ENCODE measurements at regions not wholly inside any gene's neighbourhood (a gene's known extent, or its start where the extent isn't known, plus 50 kb on each side); places are given as distances from the start of the nearest gene placed in this dataset.
A peak's percentile ranks its signal among the peaks of the same experiment; 100 is the strongest.

DNA sequence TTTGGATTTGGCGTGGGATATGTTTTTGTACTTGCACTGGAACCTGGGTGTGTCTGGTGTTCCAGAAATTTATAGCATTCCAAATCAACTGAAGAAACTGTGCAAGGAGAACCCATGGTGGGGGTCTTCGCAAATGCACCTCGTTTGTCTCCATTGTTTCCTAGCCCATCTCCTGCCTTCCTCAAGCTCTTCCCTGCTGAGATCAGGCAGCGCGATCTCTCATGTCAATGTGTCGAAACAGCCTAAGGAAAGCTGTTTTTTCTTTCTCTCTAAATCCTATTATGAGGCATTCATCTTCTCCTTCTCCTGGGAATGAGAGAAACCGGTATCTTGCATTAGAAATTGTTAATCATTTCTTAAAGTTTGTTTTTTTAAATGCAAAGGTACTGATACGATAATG lies 131.0 kb downstream of the KLF5 start:
- no peak for DNase-seq

DNA sequence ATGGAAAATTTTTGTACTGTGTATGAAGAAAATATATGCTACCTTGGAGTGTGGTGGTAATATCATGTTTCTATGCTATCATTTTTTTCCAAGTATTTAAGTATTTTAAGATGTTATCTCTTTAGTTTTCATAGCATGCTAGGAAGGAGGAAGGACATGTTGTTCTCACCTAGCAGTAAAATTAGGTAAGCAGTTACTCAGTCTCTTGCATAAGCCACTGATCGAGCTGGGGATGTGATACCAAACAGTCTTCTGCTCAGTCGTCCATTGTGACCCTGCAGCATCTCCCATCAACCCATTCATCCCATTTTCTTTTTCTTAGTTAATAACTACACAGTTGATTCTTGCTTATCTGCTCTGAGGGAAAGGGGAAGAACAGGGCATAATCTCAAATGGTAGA lies 130.6 kb downstream of the KLF5 start:
- DNase-seq: no peak

DNA sequence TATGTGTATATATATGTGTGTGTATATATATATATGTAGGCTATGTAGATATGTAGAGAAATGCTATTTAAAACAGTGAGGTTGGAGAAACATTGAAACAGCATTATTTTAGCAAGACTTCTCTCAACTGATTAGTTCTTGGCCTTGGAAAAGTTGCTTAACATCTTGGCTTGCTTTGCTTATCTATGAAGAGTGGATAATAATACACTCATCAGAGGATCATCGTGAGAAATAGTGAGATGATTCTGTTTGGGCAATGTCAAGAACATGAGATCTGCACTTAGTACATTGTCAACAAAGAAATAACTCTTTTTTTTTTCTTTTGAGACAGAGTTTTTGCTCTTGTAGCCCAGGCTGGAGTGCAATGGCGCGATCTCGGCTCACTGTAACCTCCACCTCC lies 128.3 kb downstream of the KLF5 start:
- no peak for DNase-seq

DNA sequence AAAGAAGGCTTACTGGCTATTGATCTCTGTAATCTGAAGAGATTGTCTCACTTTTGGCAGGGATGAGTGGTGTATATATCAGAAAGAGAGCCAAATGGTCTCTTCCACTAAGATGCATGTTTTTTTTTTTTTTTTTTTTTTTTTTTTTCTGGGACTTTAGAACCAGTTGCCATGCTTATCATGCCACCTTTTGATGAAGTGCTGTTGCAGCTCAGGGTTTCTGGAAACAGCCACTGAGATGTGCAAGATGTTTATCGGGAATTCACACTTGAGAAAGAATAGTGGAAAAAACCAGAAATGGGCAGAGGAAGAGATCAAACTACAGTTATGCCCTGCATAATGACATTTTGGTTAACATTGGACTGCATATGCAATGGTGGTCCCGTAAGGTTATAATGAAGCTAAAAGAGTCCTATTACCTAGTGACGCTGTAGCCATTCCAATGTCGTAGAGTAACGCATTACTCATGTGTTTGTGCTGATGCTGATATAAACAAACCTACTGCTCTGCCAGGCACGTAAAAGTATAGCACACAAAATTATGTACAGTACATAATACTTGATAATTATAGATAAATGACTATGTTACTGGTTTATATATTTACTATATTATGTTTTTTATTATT lies 121.0 kb downstream of the KLF5 start:
- no peak for DNase-seq

DNA sequence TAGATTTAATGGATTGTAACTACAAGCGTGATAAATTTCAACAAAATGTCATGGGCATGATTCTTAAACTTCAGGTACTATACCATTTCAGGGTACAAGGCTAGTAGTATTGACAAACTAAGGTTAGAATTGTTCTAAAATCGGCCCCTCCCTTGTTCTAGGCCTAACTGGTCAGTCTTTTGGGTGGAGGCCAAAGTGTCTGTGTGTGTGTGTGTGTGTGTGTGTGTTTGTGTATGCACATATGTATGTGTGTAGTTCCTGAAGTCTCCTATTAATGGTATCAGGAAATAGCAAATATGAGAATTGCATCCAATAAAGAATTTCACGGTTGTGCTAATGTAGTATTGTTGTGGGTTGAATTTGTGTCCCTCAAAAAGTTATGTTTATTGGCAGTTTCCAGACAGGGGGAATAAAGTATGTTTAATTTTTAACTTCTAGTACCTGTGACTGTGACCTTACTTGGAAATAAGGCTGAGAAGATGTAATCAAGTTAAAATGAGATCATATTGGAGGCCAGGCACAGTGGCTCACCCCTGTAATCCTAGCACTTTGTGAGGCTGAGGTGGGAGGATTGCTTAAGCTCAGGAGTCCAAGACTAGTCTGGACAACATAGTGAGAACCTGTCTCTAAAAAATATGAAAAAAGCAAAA lies 119.2 kb downstream of the KLF5 start:
- DNase-seq: no peak

DNA sequence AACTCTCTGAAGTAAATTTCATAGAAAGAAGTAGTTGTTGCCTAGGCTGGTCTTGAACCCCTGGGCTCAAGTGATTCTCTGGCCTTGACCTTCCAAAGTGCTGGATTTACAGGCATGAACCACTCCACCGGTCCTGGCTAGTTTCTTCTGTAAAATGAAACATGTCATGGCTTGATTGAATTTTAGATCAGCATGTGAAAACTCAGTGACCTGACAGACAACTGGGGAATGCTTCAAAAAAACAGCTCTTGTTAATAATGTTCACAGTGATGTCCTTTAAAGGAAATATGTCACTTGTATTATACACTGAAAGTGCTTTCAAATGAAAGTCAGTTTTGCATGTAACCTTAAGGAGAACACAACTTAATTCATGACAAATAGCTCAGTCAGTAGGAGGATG lies 118.2 kb downstream of the KLF5 start:
- DNase-seq: no peak

DNA sequence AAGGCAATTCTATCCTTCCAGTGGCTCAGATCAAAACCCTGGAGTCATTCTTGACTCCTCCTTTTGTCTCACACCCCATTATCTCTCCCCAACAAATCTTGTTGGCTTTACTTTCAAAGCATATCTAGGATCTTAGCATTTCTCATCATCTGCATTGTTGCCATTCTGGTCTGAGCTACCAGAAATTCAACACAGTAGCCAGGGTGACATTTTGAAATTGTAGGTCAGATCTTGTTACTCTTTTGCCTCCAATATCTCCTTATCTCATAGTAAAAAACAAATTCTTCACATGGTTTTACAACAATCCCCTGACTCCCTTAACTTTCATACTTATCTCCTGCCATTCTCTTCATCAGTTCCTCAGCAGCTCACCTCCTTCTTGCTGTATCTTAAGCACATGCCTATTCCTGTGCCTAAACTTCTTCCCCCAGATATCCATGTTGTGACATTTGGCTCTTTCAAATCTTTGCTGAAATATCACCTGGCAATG lies 115.8 kb downstream of the KLF5 start:
- DNase-seq: no peak

DNA sequence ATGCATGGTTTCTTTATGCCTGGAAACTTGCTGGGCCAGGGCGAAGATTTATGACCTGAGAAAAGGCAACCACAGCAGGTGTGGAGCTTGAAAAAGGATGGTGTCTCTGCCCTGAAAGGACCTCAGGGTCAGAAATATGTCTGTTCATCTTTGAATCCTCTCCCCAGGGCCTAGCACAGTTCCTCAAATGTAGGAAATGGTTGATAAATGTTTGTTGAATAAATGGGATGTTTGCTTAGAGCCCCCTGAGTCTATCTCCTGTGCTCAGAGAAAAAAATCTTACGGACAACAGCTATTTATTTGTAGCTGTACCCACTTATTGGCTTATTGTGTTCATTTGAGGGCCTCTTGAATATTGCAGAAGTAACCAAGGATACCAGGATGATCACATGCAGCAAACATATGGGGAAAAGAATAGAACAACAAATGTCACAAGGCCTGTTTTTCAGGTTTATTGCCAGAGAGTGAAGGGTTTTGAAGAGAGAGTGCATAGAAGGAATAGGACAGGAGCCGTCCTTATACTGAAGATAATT lies 114.5 kb downstream of the KLF5 start:
- no peak for DNase-seq

DNA sequence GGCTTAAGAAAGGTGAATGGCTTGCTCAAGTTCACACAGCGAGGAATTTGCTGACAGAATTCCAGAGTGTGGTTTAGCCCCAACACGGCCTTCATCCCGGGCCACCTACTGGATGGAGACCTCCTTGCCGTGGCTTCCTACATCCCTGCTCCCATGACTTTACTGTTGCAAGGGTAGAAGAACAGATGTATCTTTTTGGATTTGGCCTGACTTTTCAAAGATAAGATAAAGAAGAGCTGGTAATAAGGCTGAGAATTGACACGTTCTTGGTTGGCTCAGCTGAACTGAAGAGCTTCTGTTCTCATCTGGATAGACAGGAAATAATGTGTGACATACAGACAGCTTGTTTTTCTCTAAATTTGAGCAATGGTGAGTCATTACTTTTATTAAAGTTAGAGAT lies 113.1 kb downstream of the KLF5 start:
- DNase-seq: peak; percentile 36

DNA sequence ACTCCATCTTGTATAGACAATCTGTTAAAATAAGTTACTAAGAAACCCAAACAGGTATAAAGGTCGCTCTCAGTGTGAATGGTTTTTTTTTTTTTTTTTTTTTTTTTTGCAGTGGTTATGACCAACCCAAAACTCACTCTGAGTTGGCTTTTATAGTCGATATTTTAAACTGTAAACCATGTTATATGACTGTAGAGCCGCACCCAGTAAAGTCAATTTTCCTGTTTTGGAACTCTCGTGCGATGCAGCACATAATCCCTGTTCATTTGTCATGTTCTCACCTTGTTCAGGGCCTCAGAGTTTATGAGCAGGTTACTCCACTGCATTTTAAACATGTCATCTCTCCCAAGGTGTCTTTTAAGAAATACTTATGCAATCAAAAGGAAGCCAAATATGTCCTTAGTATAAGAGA lies 112.5 kb downstream of the KLF5 start:
- DNase-seq: no peak

DNA sequence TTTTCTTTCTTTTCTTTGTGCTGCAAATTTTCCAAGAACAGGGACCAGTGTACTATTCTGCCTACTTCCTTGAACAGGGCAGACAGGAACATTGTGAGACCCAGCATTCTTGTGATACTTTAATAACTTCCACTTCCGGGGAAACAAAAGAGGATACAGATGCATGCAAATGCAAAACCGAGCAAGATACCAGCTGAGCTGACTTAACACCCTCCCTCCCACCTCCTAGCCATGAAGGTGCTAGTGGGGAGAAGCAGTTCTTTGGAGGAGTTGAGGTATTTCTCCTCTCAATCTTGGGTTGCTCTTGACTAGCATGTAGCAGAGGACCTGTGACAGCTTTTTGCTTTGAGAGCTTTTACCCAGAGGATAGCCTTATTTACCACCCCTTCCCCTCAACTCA lies 111.2 kb downstream of the KLF5 start:
- no peak for DNase-seq

DNA sequence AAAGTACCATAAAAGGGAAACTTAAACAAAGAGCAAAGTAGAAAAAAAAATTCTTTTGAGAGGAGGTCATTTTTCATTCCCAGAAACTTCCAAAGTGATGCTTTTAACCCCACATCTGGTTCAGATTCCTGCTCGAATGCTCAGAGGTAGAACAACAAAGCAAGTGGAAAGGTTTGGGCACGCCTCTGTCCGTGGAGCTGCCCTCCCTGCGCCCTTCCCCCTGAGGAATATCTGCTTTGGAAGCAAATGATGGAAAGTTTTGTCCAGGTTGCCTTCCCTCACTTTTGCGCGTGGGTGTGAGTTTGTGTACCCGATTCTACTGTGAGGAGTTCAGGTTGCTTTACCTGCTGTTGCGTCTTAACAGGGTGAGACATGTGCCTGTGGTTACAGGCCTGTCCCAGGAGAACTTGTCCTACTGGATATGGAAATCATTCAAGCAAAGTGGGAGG lies 110.2 kb downstream of the KLF5 start:
- peak; percentile 85 for DNase-seq

DNA sequence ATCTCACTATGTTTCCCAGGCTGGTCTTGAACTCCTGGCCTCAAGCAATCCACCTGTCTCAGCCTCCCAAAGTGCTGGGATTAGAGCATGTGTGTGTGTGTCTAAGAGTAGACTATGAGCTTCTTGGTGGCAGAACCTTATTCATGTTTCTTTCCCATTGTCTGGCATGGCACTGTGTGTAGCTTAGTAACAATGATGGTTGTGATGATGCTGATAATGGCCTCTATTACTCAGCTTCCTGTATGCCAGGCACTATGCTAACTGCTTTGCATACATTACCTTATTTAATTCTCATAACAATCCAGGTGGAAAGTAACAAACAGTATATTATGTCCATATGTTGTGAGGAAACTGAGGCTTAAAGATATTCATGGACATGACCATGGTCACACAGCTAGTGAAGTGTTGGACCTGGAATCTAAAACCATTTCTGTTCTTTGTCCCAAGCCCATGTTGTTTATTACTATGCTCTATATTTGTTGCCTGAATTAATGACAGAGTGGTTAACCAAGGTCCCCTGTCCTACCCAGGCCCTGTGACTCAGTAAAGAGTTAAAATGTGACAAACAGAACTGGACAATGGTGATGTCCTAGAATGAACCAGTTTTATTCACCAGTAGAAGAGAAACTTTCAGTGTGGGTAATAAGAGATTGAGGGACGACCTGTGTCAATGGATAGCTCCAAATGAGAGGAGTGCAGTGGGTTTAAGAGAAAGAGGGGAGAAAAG lies 109.6 kb downstream of the KLF5 start:
- DNase-seq: peak; percentile 28

DNA sequence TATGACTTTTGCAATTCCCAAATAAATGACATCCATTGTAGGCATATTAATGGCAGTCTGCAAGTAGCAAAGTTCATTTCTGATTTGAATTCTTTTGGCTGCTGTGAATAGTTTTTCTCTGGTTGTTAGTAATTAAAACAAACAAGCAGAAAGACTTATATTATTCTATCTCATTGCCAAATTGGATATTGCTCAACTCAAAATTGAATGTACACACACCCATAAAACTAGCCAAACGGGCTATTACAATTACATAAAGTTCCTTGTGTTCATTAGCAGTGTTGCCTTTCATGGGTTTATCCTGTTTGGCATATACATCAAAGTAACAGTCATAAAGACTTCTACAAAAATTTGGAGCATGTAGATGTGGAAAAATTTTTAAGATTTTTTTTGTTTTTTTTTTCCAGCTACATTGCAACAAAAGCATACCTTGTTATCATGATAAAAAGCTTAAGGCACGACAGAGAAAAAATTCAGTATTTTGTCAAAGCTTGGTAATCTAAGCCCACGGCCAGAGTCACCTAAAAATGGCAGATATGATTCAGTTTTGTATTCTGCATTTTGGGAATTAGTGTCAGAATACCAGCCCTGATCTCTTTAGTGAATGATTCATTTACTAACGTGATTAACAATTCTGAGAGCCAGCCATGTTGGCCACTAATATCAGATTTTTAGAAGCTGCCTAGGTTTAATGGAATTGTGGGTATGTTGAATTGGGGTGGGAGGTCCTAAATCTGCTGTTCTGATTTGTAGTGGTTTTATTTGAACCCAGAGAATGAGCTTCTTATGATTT lies 108.4 kb downstream of the KLF5 start:
- DNase-seq: no peak

DNA sequence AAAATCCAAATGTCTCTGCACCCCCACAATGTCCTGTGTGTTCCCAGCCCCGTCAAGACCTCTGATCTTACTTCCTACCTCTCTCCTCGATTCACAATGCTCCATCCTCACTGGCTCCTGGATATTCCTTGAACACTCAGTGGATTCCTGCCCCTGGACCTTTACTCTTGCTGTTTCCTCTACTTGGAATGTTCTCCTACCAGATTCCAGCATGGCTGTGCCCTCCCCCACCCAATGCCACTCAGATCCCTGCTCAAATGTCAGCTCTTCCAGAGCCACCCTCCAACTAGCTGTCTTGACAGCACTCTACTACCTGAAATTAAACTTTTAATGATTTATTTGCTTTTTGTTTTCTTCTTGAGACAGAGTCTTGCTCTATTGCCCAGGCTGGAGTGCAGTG lies 107.4 kb downstream of the KLF5 start:
- DNase-seq: no peak

DNA sequence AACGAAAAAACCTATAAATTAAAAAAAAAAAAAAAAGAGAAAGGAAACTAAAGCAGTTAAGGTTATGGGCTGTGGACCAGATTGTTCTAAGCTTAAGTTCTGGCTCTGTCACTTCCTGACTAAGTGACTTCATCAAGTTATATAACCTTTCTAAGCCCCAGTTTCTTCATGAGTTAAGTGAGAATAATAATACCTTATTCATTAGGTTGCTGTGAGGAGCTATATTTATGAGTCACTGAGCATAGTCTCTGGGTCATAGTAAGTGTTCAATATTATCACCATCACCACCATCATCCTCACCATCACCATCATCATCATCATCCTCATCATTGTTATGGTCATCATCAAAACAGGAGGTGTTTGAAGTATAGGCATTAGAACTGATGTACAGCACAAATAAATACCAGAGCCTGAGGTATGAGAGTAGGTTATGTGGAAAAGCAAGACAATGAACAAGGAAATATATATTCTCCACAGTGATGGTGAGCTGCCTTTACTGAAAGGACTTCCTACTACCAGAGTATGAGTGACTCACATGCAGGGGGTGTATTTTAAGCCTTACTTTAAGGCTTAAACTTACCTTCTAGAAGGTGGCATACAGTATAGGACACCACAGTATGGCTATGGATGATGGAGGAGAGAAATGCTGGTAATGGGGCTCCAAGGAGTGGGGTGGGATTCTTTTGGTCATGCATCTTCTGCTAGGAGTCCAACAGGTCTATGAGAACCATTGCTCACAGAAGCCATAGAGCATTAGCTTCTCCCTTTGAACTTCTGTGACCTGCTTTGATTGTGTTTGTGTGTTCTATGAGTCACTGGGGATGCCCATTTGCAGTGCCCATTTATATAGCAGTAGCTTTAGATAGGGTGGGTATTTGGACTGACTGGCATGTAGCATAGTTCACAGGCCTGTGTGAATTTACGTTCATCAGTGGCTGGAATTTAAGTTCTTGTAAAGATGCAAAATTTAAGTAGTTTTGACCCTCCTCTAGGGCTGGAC lies 104.4 kb downstream of the KLF5 start:
- no peak for DNase-seq

DNA sequence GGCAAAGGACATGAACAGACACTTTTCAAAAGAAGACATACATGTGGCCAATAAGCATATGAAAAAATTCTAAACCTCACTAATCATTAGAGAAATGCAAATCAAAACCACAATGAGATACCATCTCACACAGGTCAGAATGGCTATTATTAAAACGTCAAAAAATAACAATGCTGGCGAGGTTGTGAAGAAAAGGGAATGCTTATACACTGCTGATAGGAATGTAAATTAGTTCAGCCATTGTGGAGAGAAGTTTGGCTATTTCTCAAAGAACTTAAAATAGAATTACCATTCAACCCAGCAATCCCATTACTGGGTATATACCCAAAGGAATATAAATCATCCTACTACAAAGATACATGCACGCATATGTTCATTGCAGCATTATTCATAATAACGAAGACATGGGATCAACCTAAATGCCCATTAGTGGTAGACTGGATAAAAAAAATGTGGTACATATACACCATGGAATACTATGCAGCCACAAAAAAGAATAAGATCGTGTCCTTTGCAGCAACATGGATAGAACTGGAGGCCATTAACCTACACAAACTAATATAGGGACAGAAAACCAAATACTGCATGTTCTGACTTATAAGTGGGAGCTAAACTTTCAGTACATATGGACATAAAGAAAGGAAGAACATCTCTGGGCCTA lies 101.7 kb downstream of the KLF5 start:
- peak; percentile 33 for DNase-seq

DNA sequence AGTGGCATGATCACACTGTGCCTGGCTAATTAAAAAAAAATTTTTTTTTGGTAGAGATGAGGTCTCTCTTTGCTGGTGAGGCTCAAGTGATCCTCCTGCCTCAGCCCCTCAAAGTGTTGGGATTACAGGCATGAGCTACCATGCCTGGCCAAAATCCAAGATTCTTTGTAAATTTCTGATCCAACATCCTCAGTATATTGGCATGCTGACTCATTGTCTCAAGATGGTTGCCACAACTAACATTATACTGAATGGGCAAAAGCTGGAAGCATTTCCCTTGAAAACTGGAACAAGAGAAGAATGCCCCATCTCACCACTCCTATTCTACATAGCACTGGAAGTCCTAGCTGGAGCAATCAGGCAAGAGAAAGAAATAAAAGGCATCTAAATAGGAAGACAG lies 100.0 kb downstream of the KLF5 start:
- DNase-seq: peak; percentile 90

DNA sequence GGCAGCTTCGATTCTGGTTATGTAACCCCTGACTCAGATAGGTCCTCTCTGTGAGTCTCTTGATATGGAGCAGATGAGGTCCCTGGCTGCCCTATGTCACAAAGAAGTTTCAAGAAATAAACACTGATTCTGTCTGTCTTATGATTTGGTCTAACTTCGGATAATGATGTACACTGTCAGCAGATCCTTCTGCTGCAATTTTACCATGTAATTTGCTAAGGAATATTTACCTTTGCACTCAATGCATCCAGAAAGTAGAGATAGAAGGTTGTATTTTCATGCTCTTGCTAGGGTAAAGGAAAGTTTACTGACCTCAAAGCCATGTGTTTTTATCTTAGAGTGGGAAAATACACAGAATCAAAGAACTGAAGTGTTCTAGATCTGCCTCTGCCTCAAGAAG lies 98.2 kb downstream of the KLF5 start:
- DNase-seq: no peak

DNA sequence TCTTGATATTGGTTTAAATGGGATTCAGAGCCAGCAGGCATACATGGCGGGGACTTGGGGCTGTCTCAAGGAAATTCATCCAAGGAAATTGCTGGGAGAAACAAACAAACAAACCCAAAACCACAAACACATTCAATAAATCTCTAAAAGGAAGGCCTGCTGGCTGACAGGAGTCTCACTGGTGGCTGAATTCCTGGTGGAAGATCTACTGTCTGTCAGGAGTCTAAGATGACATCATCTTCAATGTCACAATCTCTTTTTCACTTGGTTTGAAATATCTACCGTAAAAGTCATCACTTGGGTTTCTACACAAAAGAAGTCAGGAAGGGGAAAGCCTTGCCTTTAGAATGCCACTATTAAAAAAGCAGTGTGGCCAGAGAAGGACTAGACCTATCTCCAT lies 87.9 kb downstream of the KLF5 start:
- peak; percentile 54 for DNase-seq

DNA sequence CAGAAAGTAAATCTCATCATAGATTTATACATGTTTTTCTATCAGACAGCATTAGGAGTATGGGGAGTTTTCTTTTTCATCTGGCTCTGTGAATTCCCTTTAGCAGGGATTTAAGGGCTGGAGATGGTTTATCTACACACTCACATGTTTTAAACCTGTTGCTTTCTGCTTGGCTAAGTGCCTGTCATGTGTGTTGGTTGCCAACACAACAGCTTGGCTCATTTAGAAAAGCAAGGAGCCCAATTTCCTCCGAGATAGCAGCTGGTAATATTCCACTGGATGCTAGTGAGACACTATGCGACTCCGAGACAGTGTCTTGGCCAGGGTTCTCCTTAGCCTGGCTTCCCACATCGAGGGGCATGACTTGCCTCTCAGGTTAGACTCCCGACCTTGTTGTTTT lies 83.3 kb downstream of the KLF5 start:
- DNase-seq: no peak

Measured in fibroblast of skin of scalp (primary cell).